Osteoblast (primary cell): ENCODE measurements at regions not wholly inside any gene's neighbourhood (a gene's known extent, or its start where the extent isn't known, plus 50 kb on each side); places are given as distances from the start of the nearest gene placed in this dataset.

Experiments
- DNase-seq: peaks from one replicate; pipeline ENCODE4 v3.0.0; 2011; ENCODE audit warnings: low spot score, mixed read lengths; ENCODE audit not compliant: insufficient read length; ENCODE audit errors: missing footprints
- H2AFZ ChIP-seq: 2 replicates; pipeline ENCODE4 v1.6.0; 2011; ENCODE audit warnings: mild to moderate bottlenecking, low read length
- H3K27ac ChIP-seq: 2 replicates; pipeline ENCODE4 v1.5.1; 2011; ENCODE audit warnings: mild to moderate bottlenecking, low read depth, low read length, moderate library complexity
- H3K27me3 ChIP-seq: 2 replicates; pipeline ENCODE4 v1.6.0; 2012; ENCODE audit warnings: mild to moderate bottlenecking, control low read depth, inconsistent platforms, low read length, moderate library complexity; ENCODE audit not compliant: insufficient read depth
- H3K36me3 ChIP-seq: 2 replicates; pipeline ENCODE4 v1.5.1; 2011; ENCODE audit warnings: mild to moderate bottlenecking, low read length, control low read depth, moderate library complexity; ENCODE audit not compliant: insufficient read depth
- H3K4me1 ChIP-seq: 2 replicates; pipeline ENCODE4 v1.5.1; 2011; ENCODE audit warnings: mild to moderate bottlenecking, low read length, control low read depth, moderate library complexity; ENCODE audit not compliant: insufficient read depth
- H3K4me2 ChIP-seq: 2 replicates; pipeline ENCODE4 v1.6.0; 2011; ENCODE audit warnings: mild to moderate bottlenecking, low read length; ENCODE audit not compliant: insufficient read depth
- H3K4me3 ChIP-seq: fragments of 200-600 bp; sonication (generic); 3 replicates; pipeline ENCODE4 v1.5.1; 2012; ENCODE audit warnings: mild to moderate bottlenecking, low read length, inconsistent platforms; ENCODE audit not compliant: insufficient read depth
- H3K79me2 ChIP-seq: 2 replicates; pipeline ENCODE4 v1.6.0; 2012; ENCODE audit warnings: mild to moderate bottlenecking, low read length, control low read depth, inconsistent platforms; ENCODE audit not compliant: insufficient read depth
- H3K9me3 ChIP-seq: 2 replicates; pipeline ENCODE4 v1.5.1; 2011; ENCODE audit warnings: low read depth, low read length, control low read depth
- H4K20me1 ChIP-seq: 2 replicates; pipeline ENCODE4 v1.6.0; 2012; ENCODE audit warnings: mild to moderate bottlenecking, low read length, control low read depth; ENCODE audit not compliant: insufficient read depth
- TF ChIP-seq, protein P1 (sequence below): IDR thresholded peaks from 2 replicates; pipeline ENCODE4 v1.5.1; 2011; ENCODE audit warnings: mild to moderate bottlenecking, low read depth, low read length, moderate library complexity; ENCODE audit errors: extremely low read depth

DNA sequence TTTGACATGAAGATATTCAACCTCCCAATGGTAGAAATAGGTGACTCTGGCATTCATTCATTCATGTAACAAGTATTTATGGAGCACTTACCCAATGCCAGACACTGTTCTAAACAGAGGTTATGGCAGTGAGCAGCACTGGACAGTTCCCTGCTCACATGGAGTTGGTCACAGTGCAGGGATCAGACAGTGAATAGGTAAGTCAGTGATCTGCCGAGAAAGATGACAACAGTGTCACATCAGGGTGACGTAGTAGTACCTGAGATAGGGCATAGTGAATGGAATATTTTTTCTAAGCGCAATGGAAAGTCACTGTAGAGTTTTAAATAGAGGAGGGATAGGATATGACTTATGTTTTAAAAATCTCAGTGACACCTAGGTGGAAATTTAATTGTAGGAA is 791.4 kb upstream of the RBFOX1 start:
- Histone ChIP-seq H3K27me3 (no peaks in the 10 kb centered on the region), H3K36me3 (no peaks in the 10 kb centered on the region), H3K9me3 (no peaks in the 10 kb centered on the region), H3K4me1 (no peaks in the 10 kb centered on the region), H4K20me1 (no peaks in the 10 kb centered on the region), H3K4me2 (no peak overlapping the region), H3K4me3 (no peak overlapping the region), H3K27ac (no peak overlapping the region), H2AFZ (no peak overlapping the region), H3K79me2 (no peaks in the 10 kb centered on the region)
- DNase-seq = no peak
- TF ChIP-seq, protein P1, sequence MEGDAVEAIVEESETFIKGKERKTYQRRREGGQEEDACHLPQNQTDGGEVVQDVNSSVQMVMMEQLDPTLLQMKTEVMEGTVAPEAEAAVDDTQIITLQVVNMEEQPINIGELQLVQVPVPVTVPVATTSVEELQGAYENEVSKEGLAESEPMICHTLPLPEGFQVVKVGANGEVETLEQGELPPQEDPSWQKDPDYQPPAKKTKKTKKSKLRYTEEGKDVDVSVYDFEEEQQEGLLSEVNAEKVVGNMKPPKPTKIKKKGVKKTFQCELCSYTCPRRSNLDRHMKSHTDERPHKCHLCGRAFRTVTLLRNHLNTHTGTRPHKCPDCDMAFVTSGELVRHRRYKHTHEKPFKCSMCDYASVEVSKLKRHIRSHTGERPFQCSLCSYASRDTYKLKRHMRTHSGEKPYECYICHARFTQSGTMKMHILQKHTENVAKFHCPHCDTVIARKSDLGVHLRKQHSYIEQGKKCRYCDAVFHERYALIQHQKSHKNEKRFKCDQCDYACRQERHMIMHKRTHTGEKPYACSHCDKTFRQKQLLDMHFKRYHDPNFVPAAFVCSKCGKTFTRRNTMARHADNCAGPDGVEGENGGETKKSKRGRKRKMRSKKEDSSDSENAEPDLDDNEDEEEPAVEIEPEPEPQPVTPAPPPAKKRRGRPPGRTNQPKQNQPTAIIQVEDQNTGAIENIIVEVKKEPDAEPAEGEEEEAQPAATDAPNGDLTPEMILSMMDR = no peak

DNA sequence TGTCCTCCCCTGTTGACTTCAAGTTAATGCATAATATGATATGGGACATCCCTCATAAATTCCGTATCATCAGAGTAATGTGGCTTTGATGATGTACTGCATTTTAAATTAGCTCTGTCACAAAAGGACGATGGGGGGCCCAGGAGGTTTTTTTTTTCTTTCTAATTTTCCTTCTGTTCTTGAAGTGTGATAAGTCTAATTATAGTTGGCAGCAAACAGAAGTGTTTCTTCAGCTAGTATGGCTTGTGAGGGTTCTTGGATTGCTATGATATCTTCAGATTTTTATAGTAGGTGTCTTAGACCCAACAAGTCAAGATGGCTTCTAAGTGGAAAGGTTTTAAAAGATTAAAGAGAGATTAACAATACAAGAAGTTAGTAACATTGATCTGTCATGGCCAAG is 796.2 kb upstream of the RBFOX1 start:
- Histone ChIP-seq H3K4me1 (no peaks in the 10 kb centered on the region), H3K79me2 (no peaks in the 10 kb centered on the region), H3K4me3 (no peak overlapping the region), H2AFZ (no peak overlapping the region), H3K4me2 (no peak overlapping the region), H3K9me3 (no peaks in the 10 kb centered on the region), H4K20me1 (no peaks in the 10 kb centered on the region), H3K36me3 (no peaks in the 10 kb centered on the region), H3K27ac (no peak overlapping the region), H3K27me3 (no peaks in the 10 kb centered on the region)
- DNase-seq = no peak
- TF ChIP-seq, protein P1 = no peak

DNA sequence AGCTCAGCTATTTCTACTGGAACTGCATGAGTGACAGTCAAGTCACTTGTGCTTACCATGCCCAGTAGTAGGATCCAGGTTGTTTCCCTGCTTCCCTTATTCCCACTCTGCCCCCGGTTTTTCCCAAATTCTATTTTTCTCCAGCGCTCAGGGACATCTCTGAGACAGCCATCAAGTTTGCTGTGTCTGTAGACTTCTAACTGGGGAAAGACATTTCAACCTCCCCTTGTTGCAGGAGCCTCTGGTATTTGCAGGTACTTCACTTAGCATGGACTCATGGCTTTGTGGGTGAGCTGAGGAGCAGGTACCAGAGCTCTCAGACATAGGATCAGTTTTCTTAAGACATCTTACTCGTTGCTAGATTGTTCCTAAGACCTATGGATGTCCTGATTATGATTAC is 801.6 kb upstream of the RBFOX1 start:
- Histone ChIP-seq H3K9me3 (peaks cover 3% of the 10 kb centered on the region), H3K36me3 (no peaks in the 10 kb centered on the region), H3K27me3 (no peaks in the 10 kb centered on the region), H2AFZ (no peak overlapping the region), H3K4me3 (no peak overlapping the region), H3K27ac (no peak overlapping the region), H3K4me1 (no peaks in the 10 kb centered on the region), H4K20me1 (no peaks in the 10 kb centered on the region), H3K79me2 (no peaks in the 10 kb centered on the region), H3K4me2 (no peak overlapping the region)
- TF ChIP-seq, protein P1 = no peak
- no peak for DNase-seq

DNA sequence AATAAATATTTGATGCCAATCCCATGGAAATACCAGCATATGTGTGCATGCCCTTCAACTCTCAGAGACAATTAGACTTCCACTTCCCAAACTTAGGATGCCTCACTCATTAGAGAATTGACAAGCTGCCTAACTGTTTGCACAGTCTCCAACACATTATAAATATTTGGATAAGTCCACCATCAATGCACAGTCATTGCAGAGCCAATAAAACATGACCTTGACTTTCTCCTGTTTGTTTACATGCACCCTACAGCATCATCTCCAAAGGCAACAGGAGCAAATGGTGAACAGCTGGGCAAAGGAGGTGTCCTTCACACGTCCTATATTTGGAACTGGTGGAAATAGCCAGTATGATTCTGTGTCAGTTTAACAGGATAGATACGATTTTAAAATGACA is 804.4 kb upstream of the RBFOX1 start:
- no peaks in the 10 kb centered on the region for H3K27me3 ChIP-seq
- H3K27ac ChIP-seq = no peak overlapping the region
- no peak overlapping the region for H3K4me3 ChIP-seq
- TF ChIP-seq, protein P1 = no peak
- H3K4me1 ChIP-seq = no peaks in the 10 kb centered on the region
- no peaks in the 10 kb centered on the region for H3K36me3 ChIP-seq
- H3K9me3 ChIP-seq = peaks cover 3% of the 10 kb centered on the region
- no peaks in the 10 kb centered on the region for H3K79me2 ChIP-seq
- H4K20me1 ChIP-seq = no peaks in the 10 kb centered on the region
- no peak overlapping the region for H2AFZ ChIP-seq
- no peak for DNase-seq
- H3K4me2 ChIP-seq = no peak overlapping the region
